ENCODE measurements at regions not wholly inside any gene's neighbourhood (a gene's known extent, or its start where the extent isn't known, plus 50 kb on each side); places are given as distances from the start of the nearest gene placed in this dataset.

DNA sequence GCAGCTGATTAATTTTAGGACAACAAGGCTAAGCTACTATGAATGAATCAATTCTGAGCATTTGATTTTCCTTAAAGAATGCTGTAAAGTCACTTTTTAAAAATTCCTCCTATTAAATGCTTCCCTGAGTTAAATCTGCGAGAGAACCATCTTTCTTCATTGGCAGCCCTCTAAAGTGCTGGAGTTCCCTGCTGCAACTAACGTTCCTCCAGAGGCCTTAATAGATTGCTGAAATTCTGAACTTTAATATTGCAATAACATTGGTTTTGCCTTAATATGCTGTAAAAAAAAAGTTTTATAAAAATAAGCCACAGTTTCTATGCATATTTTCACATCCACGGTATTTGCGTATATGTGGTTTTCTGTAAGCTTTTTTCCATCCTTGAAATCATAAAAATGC lies 298.0 kb upstream of the PIK3R1 start:
- WGBS (ENCODE audit: extremely low coverage, insufficient read length, low lambda C conversion rate), result no CpG with 5 or more reads among the region's 4 CpGs
- TF ChIP-seq, protein P1, sequence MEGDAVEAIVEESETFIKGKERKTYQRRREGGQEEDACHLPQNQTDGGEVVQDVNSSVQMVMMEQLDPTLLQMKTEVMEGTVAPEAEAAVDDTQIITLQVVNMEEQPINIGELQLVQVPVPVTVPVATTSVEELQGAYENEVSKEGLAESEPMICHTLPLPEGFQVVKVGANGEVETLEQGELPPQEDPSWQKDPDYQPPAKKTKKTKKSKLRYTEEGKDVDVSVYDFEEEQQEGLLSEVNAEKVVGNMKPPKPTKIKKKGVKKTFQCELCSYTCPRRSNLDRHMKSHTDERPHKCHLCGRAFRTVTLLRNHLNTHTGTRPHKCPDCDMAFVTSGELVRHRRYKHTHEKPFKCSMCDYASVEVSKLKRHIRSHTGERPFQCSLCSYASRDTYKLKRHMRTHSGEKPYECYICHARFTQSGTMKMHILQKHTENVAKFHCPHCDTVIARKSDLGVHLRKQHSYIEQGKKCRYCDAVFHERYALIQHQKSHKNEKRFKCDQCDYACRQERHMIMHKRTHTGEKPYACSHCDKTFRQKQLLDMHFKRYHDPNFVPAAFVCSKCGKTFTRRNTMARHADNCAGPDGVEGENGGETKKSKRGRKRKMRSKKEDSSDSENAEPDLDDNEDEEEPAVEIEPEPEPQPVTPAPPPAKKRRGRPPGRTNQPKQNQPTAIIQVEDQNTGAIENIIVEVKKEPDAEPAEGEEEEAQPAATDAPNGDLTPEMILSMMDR (conservative IDR thresholded peaks at IDR 0.05), result no peak
- Histone ChIP-seq H4K20me1 (ENCODE audit: control insufficient read depth, insufficient read depth, insufficient read length) (no peaks in the 10 kb centered on the region), H4K91ac (ENCODE audit: insufficient read length, low read depth, low read length) (no peak overlapping the region), H3K79me1 (ENCODE audit: insufficient read depth, low read depth, low read length, poor library complexity, severe bottlenecking) (no peaks in the 10 kb centered on the region), H3T11ph (ENCODE audit: low read length) (no peak overlapping the region), H3K23ac (ENCODE audit: insufficient read length, low read depth, low read length) (no peak overlapping the region), H3K56ac (ENCODE audit: insufficient read length, low read depth, low read length) (no peak overlapping the region), H2BK12ac (ENCODE audit: insufficient read length, low read depth, low read length) (no peak overlapping the region), H3K18ac (ENCODE audit: insufficient read length, low read depth, low read length) (no peak overlapping the region), H3K4me2 (ENCODE audit: insufficient read depth, insufficient read length, low read length) (no peak overlapping the region), H2AK5ac (ENCODE audit: insufficient read length, low read length) (no peak overlapping the region), H3K14ac (ENCODE audit: insufficient read depth, low read length) (no peak overlapping the region), H3K27ac (ENCODE audit: insufficient read length, low read depth, low read length) (no peak overlapping the region), H2BK5ac (ENCODE audit: insufficient read length, low read length) (no peak overlapping the region), H2AFZ (ENCODE audit: low read length) (no peak overlapping the region), H3K23me2 (ENCODE audit: insufficient read length, low read depth, low read length, poor library complexity, severe bottlenecking) (no peaks in the 10 kb centered on the region), H3K9ac (ENCODE audit: extremely low read depth, insufficient read length, low read length) (no peak overlapping the region), H4K5ac (ENCODE audit: insufficient read length, low read depth, low read length) (no peak overlapping the region), H2BK120ac (ENCODE audit: low read depth, low read length, poor library complexity, severe bottlenecking) (no peak overlapping the region), H4K8ac (replicated peaks; ENCODE audit: insufficient read length, low read depth, low read length) (no peak overlapping the region), H3K9me3 (ENCODE audit: control insufficient read depth, low read depth, low read length) (no peaks in the 10 kb centered on the region), H2BK15ac (ENCODE audit: low read depth, low read length) (no peak overlapping the region), H3K27me3 (ENCODE audit: insufficient read depth, low read length) (no peaks in the 10 kb centered on the region), H3K79me2 (ENCODE audit: insufficient read depth, low read length) (no peaks in the 10 kb centered on the region), H3K4ac (ENCODE audit: low read depth, low read length) (no peak overlapping the region), H2BK20ac (ENCODE audit: low read depth, low read length, poor library complexity, severe bottlenecking) (no peak overlapping the region), H3K4me1 (ENCODE audit: insufficient read depth, low read length) (no peaks in the 10 kb centered on the region)
- H3K4me1 Mint-ChIP-seq, result peaks cover 1 to 3% of the 10 kb centered on the region in 2 experiments
- no peak overlapping the region for H3K4me3 Mint-ChIP-seq
- peaks cover 4 to 6% of the 10 kb centered on the region in 2 experiments; a peak in 3 of 5 replicates for H3K9me3 Mint-ChIP-seq
- no peaks in the 10 kb centered on the region for H3K27me3 Mint-ChIP-seq (ENCODE audit: low read depth)
- peaks cover 0 to 3% (median 0%) of the 10 kb centered on the region in 3 experiments; a peak in 1 of 7 replicates for H3K36me3 Mint-ChIP-seq (ENCODE audit: insufficient read depth in 1 of 3, low read depth in 3 of 3)
- no peak for DNase-seq
- H3K27ac Mint-ChIP-seq, result no peak overlapping the region
